ENCODE measurements at regions not wholly inside any gene's neighbourhood (a gene's known extent, or its start where the extent isn't known, plus 50 kb on each side); places are given as distances from the start of the nearest gene placed in this dataset.

DNA sequence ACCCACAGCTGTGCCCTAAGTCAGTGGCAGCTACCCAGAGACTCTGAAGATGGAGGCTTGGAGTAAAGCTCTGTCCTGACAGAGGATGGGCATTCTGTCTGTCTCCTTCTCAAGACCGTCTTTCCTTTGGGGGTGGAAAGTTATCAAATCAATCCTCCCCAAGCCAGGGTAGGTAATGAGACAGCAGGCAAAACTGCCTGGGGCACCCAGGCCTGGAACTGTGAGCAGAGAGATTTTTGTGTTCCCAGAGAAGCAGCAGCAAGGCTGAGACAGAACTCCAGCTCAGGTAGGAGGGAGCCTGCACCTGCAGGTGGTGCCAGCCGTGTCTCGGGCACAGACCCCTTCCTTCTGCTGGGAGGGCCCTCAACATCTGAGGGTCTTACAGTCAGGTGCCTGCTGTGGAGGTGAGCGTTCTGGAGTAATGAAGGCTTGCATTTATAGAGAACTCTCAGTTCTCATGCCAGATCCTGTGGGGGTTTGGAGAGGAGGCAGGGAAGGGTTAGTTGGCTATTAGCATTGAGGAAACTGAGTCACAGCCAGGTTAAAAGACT is 95.6 kb downstream of the RIPK4 start:
- DNase-seq = no peak

DNA sequence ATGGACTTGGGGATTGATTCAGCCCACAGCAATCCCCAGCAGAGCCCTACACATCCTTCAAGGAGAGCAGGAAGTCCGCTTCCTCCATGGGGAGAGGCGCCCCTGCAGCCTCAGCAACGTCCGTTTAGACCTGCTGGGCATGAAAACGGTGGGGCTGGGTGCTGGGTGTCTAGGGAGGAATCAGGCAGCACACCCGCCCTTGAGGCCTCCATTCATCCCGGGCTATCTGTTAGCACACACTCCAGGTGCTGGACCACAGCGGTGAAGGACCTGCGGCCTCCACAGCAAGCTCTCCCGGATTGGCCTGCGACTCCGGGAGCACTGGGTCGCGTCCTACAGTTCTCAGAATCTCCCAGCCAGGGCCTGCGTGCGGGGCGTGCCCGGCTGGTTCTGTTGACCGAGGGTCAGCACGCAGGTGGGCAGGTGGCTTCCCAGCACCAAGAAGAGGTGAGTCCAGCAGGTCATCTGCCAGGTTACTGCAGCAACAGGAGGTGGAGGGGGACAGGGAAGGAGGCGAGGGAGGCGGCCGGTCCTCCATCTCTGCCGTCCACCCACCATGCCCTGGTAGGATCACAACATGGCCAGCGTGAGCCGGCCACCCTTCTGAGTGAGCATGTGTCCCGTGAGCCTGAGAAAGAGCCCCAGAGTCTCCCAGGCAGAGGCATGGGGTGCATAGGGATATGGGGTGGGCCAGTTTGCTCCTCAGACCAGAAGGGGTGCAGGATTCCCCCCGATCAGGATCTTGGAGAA is 96.6 kb downstream of the RIPK4 start:
- DNase-seq = no peak

DNA sequence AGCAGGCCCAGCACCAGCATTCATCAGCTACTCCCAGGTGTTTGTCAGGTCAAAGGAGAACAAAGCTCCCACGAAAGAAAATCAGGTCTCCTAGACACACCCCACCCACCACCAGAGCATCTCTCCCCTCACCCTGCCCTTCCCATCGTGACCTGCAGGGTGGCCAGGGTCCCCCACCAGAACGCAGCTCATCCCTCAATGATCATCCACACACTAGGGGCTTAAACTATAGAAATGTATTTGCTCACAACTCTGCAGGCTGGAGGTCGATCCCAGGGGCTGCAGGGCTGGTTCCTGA is 97.4 kb downstream of the RIPK4 start:
- no peak for DNase-seq

DNA sequence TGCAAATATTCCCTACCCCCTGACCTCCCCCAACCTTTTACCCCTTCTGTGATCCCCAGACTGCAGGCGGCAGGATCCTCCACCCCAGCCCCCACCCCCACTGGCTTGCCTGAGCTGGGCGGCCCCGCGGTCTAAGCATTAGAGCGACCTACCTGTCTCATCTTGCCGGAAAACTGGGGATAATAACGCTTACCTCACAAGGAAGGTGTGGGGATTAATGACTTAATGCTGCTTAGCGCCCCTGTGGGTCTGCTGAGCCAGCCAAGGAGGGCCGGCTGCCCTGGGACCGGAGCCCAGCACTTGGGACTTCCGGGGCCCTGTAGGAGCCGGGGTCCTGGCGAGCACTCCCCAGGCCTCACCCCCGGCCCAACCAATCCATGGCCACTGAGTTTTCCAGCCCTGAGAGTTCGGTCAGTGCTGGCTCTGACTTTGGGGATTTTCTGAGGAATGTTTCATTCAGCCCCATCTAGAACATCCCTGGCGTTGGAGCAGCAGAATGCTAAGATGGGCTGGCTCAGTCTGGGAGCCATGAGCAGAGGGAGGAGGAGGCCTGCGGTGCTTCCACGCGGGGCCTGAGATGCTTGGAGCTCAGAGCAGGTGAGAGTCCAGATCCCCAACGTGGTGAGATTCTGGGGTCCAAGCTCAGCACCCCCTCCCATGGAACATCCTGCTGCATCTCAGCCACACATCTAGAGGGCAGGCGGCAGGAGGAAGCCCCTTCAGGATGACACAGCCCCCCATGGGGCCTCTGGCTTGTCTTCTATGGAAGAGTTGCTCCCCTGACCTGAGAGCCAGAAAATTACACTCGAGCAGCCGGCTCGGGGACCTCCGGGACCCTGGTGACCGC is 97.9 kb downstream of the RIPK4 start:
- no peak for DNase-seq

DNA sequence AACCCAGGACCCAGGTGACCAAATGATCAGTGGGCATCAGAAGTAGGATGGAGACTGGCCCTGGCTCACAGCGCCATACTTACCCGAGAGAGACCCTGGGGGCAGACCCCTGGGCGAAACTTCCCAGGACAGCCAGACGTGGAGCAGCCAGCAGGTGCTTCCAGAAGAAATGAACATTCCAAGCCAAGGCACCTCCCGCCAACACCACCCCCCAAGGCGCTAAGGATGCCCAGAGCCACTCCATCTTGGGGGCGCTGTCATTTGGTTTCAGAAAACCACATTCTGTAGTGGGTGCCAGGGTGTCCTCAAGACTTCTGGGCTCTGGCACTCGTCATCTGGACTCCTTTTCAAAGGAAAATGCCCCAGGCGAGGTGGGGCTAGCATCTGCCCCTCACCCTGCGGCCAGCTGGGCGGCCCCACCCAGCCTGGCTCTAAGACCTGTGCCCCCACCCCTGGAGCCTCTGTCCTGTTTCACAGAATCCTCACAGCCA is 98.8 kb downstream of the RIPK4 start:
- no peak for DNase-seq

DNA sequence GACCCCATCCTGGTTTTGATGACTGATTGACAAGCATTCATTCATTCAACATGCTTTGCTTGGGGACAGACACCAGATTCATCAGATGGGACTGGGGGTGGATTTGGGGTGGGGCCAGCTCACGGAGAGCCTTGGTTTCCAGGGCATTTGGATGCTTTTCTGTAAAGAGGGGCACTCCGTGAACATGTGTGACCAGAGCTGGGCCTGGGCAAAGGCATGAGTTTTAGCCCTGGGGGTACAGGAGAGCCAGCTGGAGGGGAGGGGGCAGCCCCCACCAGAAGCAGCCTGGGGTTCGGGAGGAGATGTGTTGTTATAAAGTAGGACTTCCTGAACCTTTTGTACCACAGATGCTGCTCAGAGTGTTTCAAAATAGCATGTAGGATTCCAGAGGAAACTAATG is 99.7 kb downstream of the RIPK4 start:
- no peak for DNase-seq

DNA sequence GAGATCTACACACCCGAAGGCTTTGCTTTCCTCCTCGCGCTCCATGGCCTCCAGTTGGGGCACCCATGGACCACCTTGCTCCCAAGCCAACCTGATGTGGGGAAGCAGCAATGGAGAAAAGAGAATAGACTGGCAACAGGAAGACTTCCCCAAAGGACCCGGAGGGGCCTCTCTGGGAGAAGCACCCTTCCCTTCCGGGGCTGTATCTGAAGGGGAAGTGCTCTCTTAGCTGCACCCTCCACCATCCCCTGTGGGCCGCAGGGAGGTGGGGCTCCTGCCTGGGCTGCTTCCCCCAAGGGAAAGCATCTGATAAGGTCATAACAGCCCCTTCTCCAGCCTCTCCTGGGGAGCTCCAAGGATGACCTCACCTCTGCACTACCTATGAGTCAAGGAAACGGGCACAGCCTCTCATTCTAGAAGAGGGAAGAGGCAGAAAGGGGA is 100.2 kb downstream of the RIPK4 start:
- no peak for DNase-seq

DNA sequence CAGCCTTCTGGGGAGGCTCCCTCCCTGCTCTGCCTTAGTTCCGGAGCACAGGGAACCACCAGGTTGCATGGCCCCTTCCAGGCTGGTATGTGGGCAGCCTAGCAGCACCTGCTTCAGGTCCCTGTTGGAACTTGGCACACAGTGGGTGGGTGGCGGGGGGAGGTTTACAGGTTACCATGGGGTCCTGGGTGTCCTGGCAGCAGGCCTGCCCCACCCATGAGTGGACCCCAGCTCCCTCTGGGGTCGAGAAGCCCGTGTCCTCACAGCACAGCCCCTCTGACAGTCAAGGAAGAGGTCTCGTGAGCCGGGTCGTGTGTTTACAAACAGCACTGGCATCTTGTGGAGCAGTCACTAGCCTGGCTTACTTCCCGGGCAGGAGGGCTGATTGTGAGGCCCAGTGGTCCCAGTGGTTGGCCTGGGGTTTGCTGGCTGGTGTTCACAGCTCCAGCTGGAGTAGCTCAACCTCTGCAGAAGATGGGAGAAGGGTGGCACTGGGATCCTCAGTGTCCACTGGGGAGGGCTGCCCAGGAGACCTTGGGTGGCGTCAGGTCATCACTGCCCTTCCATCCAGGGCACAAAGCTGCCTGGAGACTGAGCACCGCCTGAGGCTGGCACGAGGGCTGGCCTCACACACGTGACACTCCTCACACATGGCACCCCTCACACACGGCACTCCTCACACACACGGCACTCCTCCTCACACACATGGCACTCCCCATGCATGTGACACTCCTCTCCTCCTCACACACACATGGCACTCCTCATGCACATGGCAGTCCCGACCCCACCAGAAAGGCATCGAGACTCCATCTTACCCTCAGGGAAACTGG is 100.9 kb downstream of the RIPK4 start:
- DNase-seq = no peak

DNA sequence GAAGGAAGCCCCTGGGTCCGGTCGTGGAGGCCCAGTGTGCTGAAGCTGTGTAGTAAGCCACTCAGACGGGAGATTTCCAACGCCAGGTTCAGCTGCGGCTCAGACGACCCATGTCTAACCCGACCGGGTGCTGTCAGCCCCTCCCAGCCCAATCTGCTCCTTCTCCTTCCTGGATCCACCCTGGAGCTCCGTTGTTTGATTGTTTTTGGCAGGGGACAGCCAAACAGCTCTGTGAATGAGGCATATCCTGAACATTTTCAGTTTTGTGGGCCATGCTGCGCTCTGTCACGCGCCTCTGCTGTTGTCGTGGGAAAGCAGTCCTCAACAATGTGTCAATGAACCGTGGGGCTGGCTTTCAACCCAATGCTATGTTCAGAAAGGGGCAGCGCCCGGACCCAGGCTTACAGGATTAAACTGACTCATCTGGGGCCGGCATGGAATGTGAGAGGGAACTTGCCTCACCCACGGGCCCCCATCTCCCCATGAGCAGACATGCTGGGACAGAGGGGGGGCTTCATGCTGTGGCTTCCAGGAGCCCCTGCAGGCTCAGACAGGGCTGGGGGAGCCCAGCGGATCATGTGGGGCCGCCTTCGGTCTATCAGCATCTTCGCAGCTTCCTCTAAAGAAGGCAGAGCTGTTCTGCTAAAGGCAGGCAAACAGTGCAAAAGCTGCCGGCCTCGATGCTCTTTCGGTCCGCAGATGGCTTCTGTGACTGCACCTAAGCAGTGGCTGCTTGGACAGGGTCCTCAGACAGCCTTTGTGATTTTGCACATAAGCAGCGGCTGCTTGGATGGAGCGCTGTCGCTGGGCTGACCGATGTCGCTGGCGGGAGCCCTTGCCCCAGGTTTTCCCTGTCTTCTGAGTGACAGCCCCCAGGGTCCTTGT is 101.7 kb downstream of the RIPK4 start:
- DNase-seq = no peak

DNA sequence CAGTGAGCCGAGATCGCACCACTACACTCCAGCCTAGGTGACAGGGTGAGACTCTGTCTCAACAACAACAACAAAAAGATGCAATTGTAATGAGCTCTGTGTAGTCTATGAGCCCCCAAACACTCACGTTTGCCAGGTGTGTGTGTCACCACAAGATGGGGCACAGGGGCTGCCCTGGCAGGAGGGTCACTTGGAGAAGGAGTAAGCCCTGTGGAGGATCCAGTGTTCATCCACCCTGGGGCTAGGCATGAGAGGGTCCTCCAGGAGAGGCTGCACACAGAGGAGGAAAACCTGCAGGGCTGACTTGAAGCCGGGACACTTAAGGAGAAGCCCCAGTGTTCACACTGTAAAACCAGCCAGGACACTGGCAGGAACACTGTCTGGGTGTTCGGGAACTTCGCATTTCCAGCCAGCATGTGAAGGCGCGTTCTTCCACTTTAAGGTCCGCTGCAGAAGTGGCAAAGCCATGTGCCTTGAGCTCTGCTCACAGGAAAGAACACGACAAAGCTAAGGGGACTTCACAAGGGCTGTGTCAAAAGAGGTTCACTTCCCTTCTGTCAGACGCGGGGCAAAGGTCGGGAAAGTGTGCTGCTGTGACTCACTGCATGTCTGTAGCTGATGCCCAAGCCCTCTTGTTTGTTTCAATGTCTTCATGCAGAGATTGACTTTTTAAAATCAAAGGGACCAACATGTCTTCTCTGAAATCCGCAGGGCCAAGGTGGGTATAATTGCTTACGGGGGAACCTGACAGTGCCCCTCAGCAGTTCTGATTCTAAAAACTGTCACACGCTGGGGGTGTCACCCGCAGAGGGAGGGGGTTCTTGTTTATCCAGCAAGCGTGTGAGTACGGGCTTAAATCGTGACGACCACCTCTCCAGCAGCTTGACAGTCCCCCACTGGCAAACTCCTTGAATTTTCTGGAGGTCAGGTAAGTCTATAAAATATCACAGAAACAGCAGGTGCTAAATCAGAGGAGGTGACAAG is 102.8 kb downstream of the RIPK4 start:
- DNase-seq = no peak

DNA sequence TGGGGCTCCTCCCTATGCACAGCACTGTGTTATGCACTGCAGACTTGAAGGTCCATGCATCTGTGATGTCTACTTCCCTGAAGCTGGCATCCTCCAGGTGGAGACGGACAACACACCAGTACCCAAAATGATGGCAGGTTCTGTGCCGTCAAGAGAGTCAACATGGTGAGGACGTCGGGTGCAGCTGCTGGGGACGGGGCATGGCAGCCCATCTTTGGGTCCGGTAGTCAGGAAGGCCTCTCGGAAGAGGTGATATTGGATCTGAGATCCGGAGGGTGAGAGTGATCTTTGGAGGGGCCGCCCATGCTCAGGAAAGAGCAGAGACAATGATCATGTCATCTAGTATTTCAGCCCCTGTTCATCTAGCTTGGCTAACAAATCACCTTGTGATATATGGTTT is 104.1 kb downstream of the RIPK4 start:
- DNase-seq = no peak

DNA sequence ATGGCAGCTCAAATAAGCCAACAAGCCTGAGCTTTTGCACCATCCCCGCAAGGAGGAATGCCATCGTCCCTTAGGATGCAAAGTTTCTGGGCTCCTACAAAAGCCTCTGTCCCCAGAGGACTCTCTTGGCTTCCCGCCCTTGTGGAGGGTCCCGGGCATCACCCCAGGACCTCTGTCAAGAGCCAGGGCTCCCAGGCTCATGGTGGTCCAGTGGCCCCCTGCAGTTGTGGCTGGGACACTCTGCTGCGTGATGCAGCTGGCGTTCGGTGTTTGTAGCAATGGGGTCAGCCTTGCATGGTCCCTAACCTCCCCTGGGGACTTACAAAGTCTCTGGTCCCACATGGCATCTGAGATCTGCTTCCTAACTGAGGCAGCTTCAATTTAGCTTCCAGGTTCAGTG is 104.7 kb downstream of the RIPK4 start:
- no peak for DNase-seq

DNA sequence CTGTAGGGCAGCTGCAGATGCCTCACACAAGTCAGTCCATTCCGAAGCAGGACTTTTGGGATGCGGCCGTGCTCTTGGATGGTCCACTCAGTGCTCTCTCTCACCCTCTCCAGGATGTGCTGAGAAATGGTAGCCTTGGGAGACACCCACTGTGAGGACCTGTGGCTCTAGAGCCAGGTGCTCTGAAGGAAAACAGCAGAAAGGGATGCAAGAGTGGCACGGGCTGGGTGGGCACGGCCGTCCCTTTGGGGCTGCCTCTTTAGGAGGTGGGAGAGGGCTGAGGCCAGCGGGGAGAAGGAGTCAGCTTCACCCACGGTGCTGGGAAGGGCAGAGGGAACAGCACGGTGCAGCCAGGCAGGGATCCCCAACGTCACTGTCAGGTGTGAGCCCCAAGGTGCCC is 106.1 kb downstream of the RIPK4 start:
- DNase-seq = no peak

DNA sequence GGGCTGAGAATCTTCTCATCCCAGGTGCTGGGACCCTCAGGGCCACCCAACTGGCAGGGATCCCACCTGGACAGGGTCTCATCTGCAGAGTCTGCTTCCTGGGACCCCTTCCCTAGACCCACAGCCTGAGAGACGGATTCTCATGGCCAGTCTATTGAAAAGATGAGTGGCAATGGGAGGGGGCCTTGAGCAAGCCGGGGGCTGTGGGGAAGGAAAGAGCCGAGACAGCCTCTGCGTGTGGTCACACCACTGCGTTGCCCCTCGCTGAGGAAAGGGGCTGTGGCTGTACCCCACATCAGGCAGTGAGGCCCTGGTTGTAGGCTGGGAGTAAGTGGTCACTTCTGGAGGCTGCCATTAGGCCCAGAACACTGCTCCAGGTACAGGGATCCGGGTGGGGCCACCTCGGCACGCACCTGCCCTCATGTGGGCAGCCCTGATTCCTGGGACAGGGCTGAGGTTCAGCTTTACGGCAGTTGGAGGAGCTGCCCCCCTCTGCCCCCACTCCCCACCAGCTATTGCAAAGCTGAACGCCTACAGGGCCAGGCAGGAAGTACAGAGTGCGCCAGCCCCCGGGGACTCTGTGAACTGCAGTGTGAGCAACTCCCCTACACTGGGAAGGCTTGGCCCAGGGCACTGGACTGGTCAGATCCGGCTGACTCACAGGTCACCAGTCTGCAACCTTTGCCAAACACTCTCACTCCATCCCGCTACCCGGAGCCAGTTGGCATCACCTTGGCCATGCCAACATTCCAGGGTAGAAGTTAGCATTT is 106.9 kb downstream of the RIPK4 start:
- DNase-seq = no peak

DNA sequence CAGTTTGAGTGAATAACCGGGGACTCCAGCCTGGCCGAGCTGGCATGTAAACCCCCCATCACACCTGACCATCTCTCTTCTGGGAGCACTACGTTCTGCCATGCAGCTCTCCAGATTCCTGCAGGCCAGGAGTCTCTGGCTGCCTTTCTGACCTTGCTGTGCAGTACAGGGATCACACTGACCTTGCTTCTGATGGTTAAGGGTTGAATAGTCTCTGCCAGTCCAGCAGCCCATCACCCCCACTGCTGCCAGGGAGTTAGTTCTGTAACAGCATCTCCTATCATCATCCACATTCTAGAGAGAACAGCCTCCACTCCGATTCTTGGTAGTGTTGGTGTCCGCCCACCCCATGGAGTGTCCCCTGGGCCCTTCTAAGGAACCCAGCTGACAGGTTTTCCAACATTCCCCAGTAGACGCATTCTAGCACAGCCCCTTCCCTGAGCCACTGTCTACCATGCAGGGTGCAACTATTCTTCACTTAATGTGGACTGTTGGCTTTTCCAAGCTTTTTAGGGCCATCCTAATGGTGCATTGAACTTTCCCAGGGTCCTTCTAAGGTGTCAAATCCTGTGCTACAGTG is 109.8 kb downstream of the RIPK4 start:
- no peak for DNase-seq

DNA sequence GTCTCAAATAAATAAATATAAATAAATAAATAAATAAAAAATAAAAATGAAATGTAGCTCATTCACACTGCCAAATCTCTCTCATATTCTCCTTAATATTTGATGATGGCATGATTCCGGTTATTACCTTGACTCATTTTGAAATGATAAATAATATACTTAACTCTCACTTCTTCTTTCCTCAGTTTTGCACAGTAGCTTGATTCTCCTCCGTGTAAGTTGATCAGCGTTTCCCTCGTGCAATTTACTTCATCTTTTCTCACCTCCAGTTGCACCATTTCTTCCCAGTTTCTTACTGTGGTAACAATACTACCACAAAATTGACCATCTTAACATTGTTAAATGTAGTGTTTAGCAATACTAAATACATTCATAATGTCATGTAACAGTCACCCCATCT is 111.6 kb downstream of the RIPK4 start:
- DNase-seq = no peak

DNA sequence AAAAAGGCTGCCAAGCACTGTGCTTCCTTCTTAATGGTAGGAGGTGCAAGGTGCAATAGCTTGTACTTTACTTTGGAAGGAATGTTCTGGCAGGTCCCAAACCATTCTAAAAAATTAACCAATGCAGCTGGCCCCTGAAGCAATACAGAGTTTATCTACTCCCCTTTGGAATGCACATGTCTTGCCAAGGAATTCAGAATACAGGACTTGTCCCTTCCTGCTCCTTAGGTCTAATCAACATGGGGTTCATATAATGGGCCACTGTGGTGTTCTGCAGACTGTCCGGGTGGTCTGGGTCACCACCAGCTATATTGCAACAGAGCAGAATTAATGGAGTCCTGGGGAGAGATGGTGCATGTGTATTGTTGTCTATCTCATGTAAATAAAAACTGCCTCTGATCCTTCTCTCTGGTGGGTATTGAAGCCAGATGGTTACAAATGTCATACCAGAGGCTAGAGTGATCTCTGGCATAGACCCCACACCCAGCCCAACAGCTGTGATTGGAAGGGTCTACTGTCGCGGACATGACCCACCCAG is 112.8 kb downstream of the RIPK4 start:
- peak; percentile 34 for DNase-seq

DNA sequence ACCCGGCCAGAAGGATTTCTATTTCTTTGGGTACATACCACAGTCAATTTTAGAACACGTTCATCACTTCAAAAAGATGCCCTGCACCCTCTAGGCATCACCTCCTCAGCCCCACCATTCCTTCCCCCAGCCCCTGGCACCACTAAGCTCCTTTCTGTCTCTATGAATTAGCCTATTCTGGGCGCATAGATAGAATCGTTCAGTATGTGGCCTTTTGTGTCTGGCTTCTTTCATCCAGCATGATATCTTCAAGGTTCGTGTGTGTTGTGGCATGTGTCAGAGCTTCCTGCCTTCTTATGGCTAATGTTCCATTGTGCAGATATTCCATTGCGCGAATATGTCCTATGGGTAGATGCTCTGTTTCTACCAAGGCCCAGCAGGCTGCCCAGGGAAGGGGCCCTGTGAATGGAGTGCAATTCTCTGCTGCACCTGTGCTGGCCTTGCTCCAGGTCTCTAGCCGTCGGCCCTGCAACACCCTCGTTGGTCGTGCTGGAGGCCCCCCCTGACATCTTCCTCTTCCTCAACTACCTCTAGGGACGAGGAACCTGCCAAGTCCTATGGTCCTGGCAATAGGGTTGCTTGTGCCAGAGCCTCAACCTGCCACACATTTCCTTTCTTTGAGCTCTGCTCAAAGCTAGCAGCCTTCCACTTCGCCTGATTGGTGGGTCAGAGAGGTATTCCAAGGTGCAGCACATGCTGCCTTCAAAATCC is 113.5 kb downstream of the RIPK4 start:
- no peak for DNase-seq

Data from skin of body (tissue), 1 donor.